HepG2 (cell line): ENCODE measurements at regions not wholly inside any gene's neighbourhood (a gene's known extent, or its start where the extent isn't known, plus 50 kb on each side); places are given as distances from the start of the nearest gene placed in this dataset.
"Not testable (repeated sequence)": the region's sequence is repeated elsewhere in the genome, so short reads cannot be mapped to it uniquely, and the experiment has no call there.

ENCODE experiments used
- ATAC-seq: fragments of 200-7000 bp; cut with Tn5 transposase; 3 replicates; pipeline ENCODE4 v1.9.1; 2020; ENCODE audit warnings: mild to moderate bottlenecking, moderate library complexity
- BruUV-seq: library from RNA; stranded (reverse); fragments of 400-500 nt; replicated peaks from 2 replicates; lab custom pipeline; 2021; lab: Mats Ljungman, UMichigan
- CTCF ChIA-PET: fragments of 300-600 bp; formaldehyde crosslinking; extraction: SDS; loops from one replicate; lab custom pipeline; 2021; ENCODE audit warnings: low total read pairs, inconsistent platforms, low intra/inter-chr PET ratio; lab: Yijun Ruan, JAX
- POLR2A ChIA-PET: fragments of 350-600 bp; sonication (Branson Sonifier 250); formaldehyde crosslinking; loops from one replicate; lab custom pipeline; 2020; ENCODE audit warnings: antibody characterized with exemption, inconsistent platforms; lab: Yijun Ruan, JAX
- DNase-seq: peaks from one replicate; pipeline ENCODE4 v3.0.0-alpha.2; 2015; ENCODE audit warnings: low spot score
- FAIRE-seq: peaks from 3 replicates; lab custom pipeline; 2011; peaks lifted over from hg19 to GRCh38; lab: Jason Lieb, UNC
- H2AFZ ChIP-seq: one replicate; pipeline ENCODE4 v1.6.1; 2011; ENCODE audit warnings: low read length, inconsistent platforms
- H3K27ac ChIP-seq: fragments of 300-600 bp; 3 replicates; pipeline ENCODE4 v1.8.0; 2011; ENCODE audit warnings: mixed run types, mild to moderate bottlenecking, mixed read lengths, low read length, inconsistent platforms; ENCODE audit not compliant: insufficient read depth; ENCODE audit errors: extremely low read length
- H3K27me3 ChIP-seq, 2 experiments: fragments of 200-600 bp in 1 of 2; 2 replicates in 1 of 2; 3 replicates in 1 of 2; pipeline versions ENCODE4 v1.6.0 to v1.8.0; 2011; ENCODE audit warnings: low read length in 2 of 2, mild to moderate bottlenecking in 2 of 2, moderate library complexity in 2 of 2, inconsistent platforms in 1 of 2; ENCODE audit not compliant: insufficient read depth in 2 of 2, control insufficient read depth in 1 of 2
- H3K36me3 ChIP-seq, 2 experiments: fragments of 200-600 bp in 1 of 2; replicated peaks in 1 of 2; 2 replicates in 1 of 2; 3 replicates in 1 of 2; pipeline versions ENCODE4 v1.5.1 to v1.8.0; 2011; ENCODE audit warnings: low read length in 2 of 2, inconsistent platforms in 1 of 2; ENCODE audit not compliant: insufficient read depth in 2 of 2, control insufficient read depth in 1 of 2
- H3K4me1 ChIP-seq: 2 replicates; pipeline ENCODE4 v1.5.1; 2012; ENCODE audit warnings: low read length, inconsistent platforms; ENCODE audit not compliant: insufficient read depth
- H3K4me2 ChIP-seq: 2 replicates; pipeline ENCODE4 v1.6.0; 2011; ENCODE audit warnings: low read depth, low read length, inconsistent platforms
- H3K4me3 ChIP-seq, 3 experiments: fragments of 200-600 bp in 1 of 3; sonication (generic), shearing (Covaris generic) in 1 of 3; replicated peaks in 1 of 3; 2 replicates each; pipeline ENCODE4 v1.5.1; 2011 to 2016; ENCODE audit warnings: low read length in 3 of 3, inconsistent platforms in 2 of 3, low read depth in 2 of 3, mild to moderate bottlenecking in 2 of 3, control low read depth in 1 of 3, mixed read lengths in 1 of 3; ENCODE audit not compliant: insufficient read depth in 1 of 3
- H3K79me2 ChIP-seq: one replicate; pipeline ENCODE4 v1.6.1; 2011; ENCODE audit warnings: low read length, inconsistent platforms; ENCODE audit not compliant: insufficient read depth
- H3K9ac ChIP-seq: 2 replicates; pipeline ENCODE4 v1.6.0; 2011; ENCODE audit warnings: mild to moderate bottlenecking, low read depth, low read length, inconsistent platforms; ENCODE audit not compliant: insufficient read depth
- H3K9me3 ChIP-seq: 2 replicates; pipeline ENCODE4 v1.5.1; 2012; ENCODE audit warnings: mild to moderate bottlenecking, low read length
- H4K20me1 ChIP-seq: 2 replicates; pipeline ENCODE4 v1.6.0; 2011; ENCODE audit warnings: inconsistent platforms, mild to moderate bottlenecking, low read length, moderate library complexity; ENCODE audit not compliant: insufficient read depth
- DBP ChIP-seq: sonication (generic); formaldehyde crosslinking; IDR thresholded peaks from 2 replicates; pipeline ENCODE4 v1.4.0; 2020; ENCODE audit warnings: missing genetic modification reagents; ENCODE audit errors: not compliant biosample characterization
- HIC2 ChIP-seq: sonication (generic); formaldehyde crosslinking; IDR thresholded peaks from 2 replicates; pipeline ENCODE4 v1.9.0; 2022; ENCODE audit warnings: low read depth, missing genetic modification reagents
- MEF2D ChIP-seq: sonication (generic); formaldehyde crosslinking; IDR thresholded peaks from 2 replicates; pipeline ENCODE4 v1.5.1; 2020; ENCODE audit warnings: mild to moderate bottlenecking, missing genetic modification reagents
- MIXL1 ChIP-seq: IDR thresholded peaks from 2 replicates; pipeline ENCODE4 v1.6.1; 2016
- PAX8 ChIP-seq: sonication (generic); formaldehyde crosslinking; IDR thresholded peaks from 2 replicates; pipeline ENCODE4 v1.8.0; 2022; ENCODE audit warnings: mild to moderate bottlenecking, missing genetic modification reagents, borderline replicate concordance
- RFX1 ChIP-seq: fragments of 450-650 bp; IDR thresholded peaks from 2 replicates; pipeline ENCODE4 v1.6.1; 2017
- SALL2 ChIP-seq: sonication (generic); formaldehyde crosslinking; IDR thresholded peaks from 2 replicates; pipeline ENCODE4 v1.8.1; 2023; ENCODE audit warnings: mild to moderate bottlenecking, missing genetic modification reagents, inconsistent platforms
- ZBED4 ChIP-seq: sonication (generic); formaldehyde crosslinking; IDR thresholded peaks from 2 replicates; pipeline ENCODE4 v1.4.0; 2020; ENCODE audit warnings: missing genetic modification reagents, borderline replicate concordance
- ZFYVE20 ChIP-seq: sonication (generic); formaldehyde crosslinking; IDR thresholded peaks from 2 replicates; pipeline ENCODE4 v1.8.0; 2023; ENCODE audit warnings: low read depth, mild to moderate bottlenecking, moderate library complexity, missing genetic modification reagents, borderline replicate concordance
- ZNF124 ChIP-seq: sonication (generic); formaldehyde crosslinking; IDR thresholded peaks from 2 replicates; pipeline ENCODE4 v1.4.0; 2020; ENCODE audit warnings: missing genetic modification reagents
- WGBS: methylation state at CpG from one replicate; pipeline ENCODE4 v1.1.6; 2017; ENCODE audit warnings: low lambda C conversion rate; 5-methylcytosine and 5-hydroxymethylcytosine counted together
- in situ Hi-C: cut with HindIII; loops from 2 replicates; pipeline ENCODE4 v1.10.0; 2017; ENCODE audit warnings: low pct_unique_long_range_greater_than_20kb; ENCODE audit not compliant: extremely low pct_ligation_motif_present
- intact Hi-C: fragments of 100-400 bp; cut with micrococcal nuclease; formaldehyde crosslinking; loops from one replicate; pipeline ENCODE4 v1.10.0; 2022; ENCODE audit not compliant: unreplicated experiment

GRCh38 chr4:140219070-140219469, 65.1 kb upstream of the MAML3 start:
- H3K4me3 ChIP-seq, H3K9me3 ChIP-seq, ATAC-seq, intact Hi-C loops, H2AFZ ChIP-seq, DNase-seq, FAIRE-seq, in situ Hi-C loops, POLR2A ChIA-PET, H3K27me3 ChIP-seq, H4K20me1 ChIP-seq, H3K4me1 ChIP-seq, H3K4me2 ChIP-seq, H3K36me3 ChIP-seq, BruUV-seq, H3K9ac ChIP-seq, H3K27ac ChIP-seq, H3K79me2 ChIP-seq, CTCF ChIA-PET: not testable (repeated sequence)
- 50% methylated on average over 5 of the region's 5 CpGs for WGBS

- Histone ChIP-seq H3K79me2 (no peaks in the 10 kb centered on the region), H3K27ac (no peak overlapping the region), H3K4me3 (no peak overlapping the region), H4K20me1 (no peaks in the 10 kb centered on the region), H2AFZ (no peak overlapping the region), H3K4me1 (no peaks in the 10 kb centered on the region), H3K9ac (no peak overlapping the region), H3K36me3 (no peaks in the 10 kb centered on the region)
- intact Hi-C loops: no loop called here
- FAIRE-seq (no peak), ATAC-seq (no peak), DNase-seq (no peak)
- in situ Hi-C loops: no loop called here
- ChIA-PET CTCF (no interaction called here), POLR2A (no interaction called here)
- TF ChIP-seq ZNF124 (no peak), MEF2D (CRISPR knock-in tag) (no peak), RFX1 (no peak), SALL2 (CRISPR knock-in tag) (no peak), PAX8 (no peak), HIC2 (no peak), ZBED4 (CRISPR knock-in tag) (no peak), DBP (no peak), MIXL1 (CRISPR knock-in tag) (no peak), ZFYVE20 (CRISPR knock-in tag) (no peak)
- TF ChIP-seq, all 625 proteins: peak for 0
- BruUV-seq: no TSS peak
- Histone ChIP-seq H3K9me3 (no peaks in the 10 kb centered on the region), H3K27me3 (no peaks in the 10 kb centered on the region), H3K4me2 (no peak overlapping the region)
- WGBS: 0% methylated on average over 1 of the region's 1 CpG
These were observed 59.8 kb upstream of the MAML3 start for GRCh38 chr4:140213749-140214148.
